ENCODE measurements at regions not wholly inside any gene's neighbourhood (a gene's known extent, or its start where the extent isn't known, plus 50 kb on each side); places are given as distances from the start of the nearest gene placed in this dataset.

GRCh38 chr1:222046684-222047263 lies 304.9 kb upstream of the DUSP10 start:
- H3K9me3 Mint-ChIP-seq (ENCODE audit: unreplicated experiment), result peaks cover 2% of the 10 kb centered on the region
- H3K36me3 Mint-ChIP-seq (ENCODE audit: unreplicated experiment), result no peaks in the 10 kb centered on the region
- H3K27me3 Mint-ChIP-seq (ENCODE audit: unreplicated experiment), result peaks cover 2% of the 10 kb centered on the region
- no peak overlapping the region for H3K4me3 Mint-ChIP-seq (ENCODE audit: unreplicated experiment)
- H3K4me1 Mint-ChIP-seq (ENCODE audit: low read depth, unreplicated experiment), result no peaks in the 10 kb centered on the region
- TF ChIP-seq CTCF (IDR thresholded peaks at IDR 0.05; ENCODE audit: partially characterized antibody, unreplicated experiment), result no peak
- no peak for DNase-seq
- no peak overlapping the region for H3K27ac Mint-ChIP-seq (ENCODE audit: unreplicated experiment)

- no peak overlapping the region for H3K27ac Mint-ChIP-seq (ENCODE audit: unreplicated experiment)
- peaks cover 3% of the 10 kb centered on the region for H3K27me3 Mint-ChIP-seq (ENCODE audit: unreplicated experiment)
- no peaks in the 10 kb centered on the region for H3K36me3 Mint-ChIP-seq (ENCODE audit: unreplicated experiment)
- no peaks in the 10 kb centered on the region for H3K4me1 Mint-ChIP-seq (ENCODE audit: low read depth, unreplicated experiment)
- no peak overlapping the region for H3K4me3 Mint-ChIP-seq (ENCODE audit: unreplicated experiment)
- H3K9me3 Mint-ChIP-seq (ENCODE audit: unreplicated experiment), result peaks cover 2% of the 10 kb centered on the region
- TF ChIP-seq CTCF (IDR thresholded peaks at IDR 0.05; ENCODE audit: partially characterized antibody, unreplicated experiment), result no peak
- no peak for DNase-seq
Observed at GRCh38 chr1:222045786-222046185, 303.9 kb upstream of the DUSP10 start.

DNA sequence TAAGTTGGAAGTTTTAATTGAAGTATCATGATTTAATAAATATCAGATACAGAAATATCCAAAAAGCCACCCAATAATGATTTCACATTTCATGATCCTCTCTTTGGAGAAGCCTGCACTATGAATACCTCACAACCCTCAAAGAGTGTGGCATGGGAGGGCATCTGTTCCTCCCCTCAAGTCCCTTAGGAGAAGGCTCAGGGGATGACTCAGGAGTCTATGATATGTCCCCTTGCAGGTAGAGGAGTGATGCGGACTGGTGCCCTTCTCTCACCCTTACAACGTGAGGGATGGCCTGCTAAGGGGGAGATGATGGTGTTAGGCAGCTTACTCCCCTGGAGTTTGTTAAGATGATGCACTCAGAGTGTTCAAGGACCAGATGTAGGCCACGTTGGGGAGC lies 303.3 kb upstream of the DUSP10 start:
- Mint-ChIP-seq H3K27me3 (ENCODE audit: unreplicated experiment) (peaks cover 3% of the 10 kb centered on the region), H3K36me3 (ENCODE audit: unreplicated experiment) (no peaks in the 10 kb centered on the region), H3K4me3 (ENCODE audit: unreplicated experiment) (no peak overlapping the region), H3K4me1 (ENCODE audit: low read depth, unreplicated experiment) (no peaks in the 10 kb centered on the region), H3K9me3 (ENCODE audit: unreplicated experiment) (peaks cover 2% of the 10 kb centered on the region), H3K27ac (ENCODE audit: unreplicated experiment) (no peak overlapping the region)
- no peak for DNase-seq
- no peak for TF ChIP-seq CTCF (IDR thresholded peaks at IDR 0.05; ENCODE audit: partially characterized antibody, unreplicated experiment)

GRCh38 chr1:222043444-222044292 lies 301.8 kb upstream of the DUSP10 start:
- H3K4me1 Mint-ChIP-seq (ENCODE audit: low read depth, unreplicated experiment), result peaks cover 2% of the 10 kb centered on the region
- no peak overlapping the region for H3K27ac Mint-ChIP-seq (ENCODE audit: unreplicated experiment)
- no peak for DNase-seq
- peaks cover under 1% of the 10 kb centered on the region for H3K9me3 Mint-ChIP-seq (ENCODE audit: unreplicated experiment)
- peaks cover 3% of the 10 kb centered on the region for H3K27me3 Mint-ChIP-seq (ENCODE audit: unreplicated experiment)
- TF ChIP-seq CTCF (IDR thresholded peaks at IDR 0.05; ENCODE audit: partially characterized antibody, unreplicated experiment), result no peak
- no peaks in the 10 kb centered on the region for H3K36me3 Mint-ChIP-seq (ENCODE audit: unreplicated experiment)
- H3K4me3 Mint-ChIP-seq (ENCODE audit: unreplicated experiment), result no peak overlapping the region

DNA sequence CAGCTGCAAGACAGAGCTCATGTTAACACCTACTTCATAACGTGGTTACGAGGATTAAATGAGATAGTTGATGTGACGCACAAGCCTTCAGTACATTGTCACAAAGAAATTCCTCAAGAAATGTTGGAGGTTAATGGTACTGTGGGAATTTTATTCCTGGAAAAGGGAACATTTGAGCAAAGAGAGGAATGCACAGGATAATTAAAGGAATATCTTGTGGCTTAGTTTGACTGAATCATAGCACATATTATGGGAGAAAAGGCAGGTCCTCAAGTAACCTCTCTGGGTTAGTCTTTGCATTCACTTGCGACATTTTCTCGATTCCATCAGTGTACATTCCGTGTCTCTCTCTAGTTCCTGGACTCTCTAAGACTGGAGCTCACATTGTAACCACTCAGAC lies 300.2 kb upstream of the DUSP10 start:
- no peak overlapping the region for H3K4me3 Mint-ChIP-seq (ENCODE audit: unreplicated experiment)
- H3K27ac Mint-ChIP-seq (ENCODE audit: unreplicated experiment), result no peak overlapping the region
- H3K27me3 Mint-ChIP-seq (ENCODE audit: unreplicated experiment), result peaks cover 3% of the 10 kb centered on the region
- H3K9me3 Mint-ChIP-seq (ENCODE audit: unreplicated experiment), result no peaks in the 10 kb centered on the region
- no peak for TF ChIP-seq CTCF (IDR thresholded peaks at IDR 0.05; ENCODE audit: partially characterized antibody, unreplicated experiment)
- no peak for DNase-seq
- H3K36me3 Mint-ChIP-seq (ENCODE audit: unreplicated experiment), result no peaks in the 10 kb centered on the region
- H3K4me1 Mint-ChIP-seq (ENCODE audit: low read depth, unreplicated experiment), result peaks cover 2% of the 10 kb centered on the region
